Ishikawa (cell line): ENCODE measurements at regions not wholly inside any gene's neighbourhood (a gene's known extent, or its start where the extent isn't known, plus 50 kb on each side); places are given as distances from the start of the nearest gene placed in this dataset.

Experiments
- CEBPB ChIP-seq: IDR thresholded peaks from 2 replicates; pipeline ENCODE4 v1.6.1; 2012
- CREB1 ChIP-seq: IDR thresholded peaks from 2 replicates; pipeline ENCODE4 v1.6.1; 2012; ENCODE audit warnings: low read depth
- EGR1 ChIP-seq: IDR thresholded peaks from 2 replicates; pipeline ENCODE4 v1.6.1; 2012
- EP300 ChIP-seq: IDR thresholded peaks from 2 replicates; pipeline ENCODE4 v1.6.1; 2012; ENCODE audit warnings: borderline replicate concordance
- FOXM1 ChIP-seq: IDR thresholded peaks from 2 replicates; pipeline ENCODE4 v1.6.1; 2012; ENCODE audit warnings: low read depth, borderline replicate concordance
- MAX ChIP-seq: IDR thresholded peaks from 2 replicates; pipeline ENCODE4 v1.6.1; 2012
- RAD21 ChIP-seq: IDR thresholded peaks from 2 replicates; pipeline ENCODE4 v1.6.1; 2012; ENCODE audit warnings: low read depth
- REST ChIP-seq: IDR thresholded peaks from 2 replicates; pipeline ENCODE4 v1.6.1; 2012; ENCODE audit warnings: low read depth, mild to moderate bottlenecking
- TAF1 ChIP-seq: IDR thresholded peaks from 2 replicates; pipeline ENCODE4 v1.6.1; 2012; ENCODE audit warnings: low read depth, mild to moderate bottlenecking
- TCF12 ChIP-seq: IDR thresholded peaks from 2 replicates; pipeline ENCODE4 v1.6.1; 2012; ENCODE audit warnings: low read depth
- YY1 ChIP-seq: IDR thresholded peaks from 2 replicates; pipeline ENCODE4 v1.6.1; 2012; ENCODE audit warnings: low read depth
- ZBTB7A ChIP-seq: IDR thresholded peaks from 2 replicates; pipeline ENCODE4 v1.6.1; 2012; ENCODE audit warnings: low read depth
- TF ChIP-seq, protein P1 (sequence below): IDR thresholded peaks from 2 replicates; pipeline ENCODE4 v1.6.1; 2012

DNA sequence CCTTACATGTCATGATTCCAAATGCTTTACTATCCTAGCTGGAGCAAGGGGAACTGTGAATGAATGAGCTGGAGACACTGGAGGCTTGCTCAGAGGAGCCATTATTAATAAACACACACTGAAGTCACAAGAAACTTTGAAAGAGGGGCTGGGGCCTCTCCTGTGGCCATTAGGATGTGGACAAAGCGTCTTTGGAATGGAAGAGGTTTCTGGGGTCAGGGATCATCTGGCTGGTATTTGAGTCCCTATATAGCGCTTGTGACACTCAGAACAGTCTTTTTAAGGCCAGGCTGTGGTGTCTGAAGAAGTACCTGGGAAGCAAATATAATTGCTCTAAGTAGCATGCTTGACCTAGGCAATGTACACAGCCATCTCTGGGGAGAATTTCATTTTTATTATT is 193.0 kb downstream of the JCAD start:
- TF ChIP-seq EP300 = no peak
- no peak for TF ChIP-seq TAF1
- TF ChIP-seq MAX = no peak
- TF ChIP-seq, protein P1, sequence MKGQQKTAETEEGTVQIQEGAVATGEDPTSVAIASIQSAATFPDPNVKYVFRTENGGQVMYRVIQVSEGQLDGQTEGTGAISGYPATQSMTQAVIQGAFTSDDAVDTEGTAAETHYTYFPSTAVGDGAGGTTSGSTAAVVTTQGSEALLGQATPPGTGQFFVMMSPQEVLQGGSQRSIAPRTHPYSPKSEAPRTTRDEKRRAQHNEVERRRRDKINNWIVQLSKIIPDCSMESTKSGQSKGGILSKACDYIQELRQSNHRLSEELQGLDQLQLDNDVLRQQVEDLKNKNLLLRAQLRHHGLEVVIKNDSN = no peak
- TF ChIP-seq RAD21 = no peak
- no peak for TF ChIP-seq CREB1
- TF ChIP-seq CEBPB = no peak
- no peak for TF ChIP-seq EGR1
- no peak for TF ChIP-seq REST
- TF ChIP-seq TCF12 = no peak
- TF ChIP-seq ZBTB7A = no peak
- no peak for TF ChIP-seq YY1
- TF ChIP-seq FOXM1 = no peak
